ENCODE measurements at regions not wholly inside any gene's neighbourhood (a gene's known extent, or its start where the extent isn't known, plus 50 kb on each side); places are given as distances from the start of the nearest gene placed in this dataset.

DNA sequence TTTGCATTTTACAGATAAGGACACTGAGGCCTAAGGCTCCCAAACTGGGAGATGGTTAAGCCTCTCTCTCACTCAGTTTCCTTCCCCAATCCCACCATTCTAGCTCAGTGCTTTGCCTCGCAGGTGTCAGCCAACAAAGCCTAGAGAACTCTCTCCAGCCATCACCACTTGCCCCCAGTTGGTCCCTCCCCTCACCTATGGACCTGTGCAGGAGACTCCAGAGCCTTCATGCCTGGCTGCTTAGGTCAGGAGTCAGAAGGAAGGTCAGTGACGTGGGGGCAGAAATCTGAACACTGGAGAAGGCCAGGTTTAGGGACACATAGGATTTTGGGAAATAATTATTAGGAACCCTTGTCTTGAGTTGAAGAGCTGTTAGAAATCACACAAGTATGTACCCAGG is 295.3 kb downstream of the PTPRU start:
- no peak overlapping the region for H3K4me2 ChIP-seq (ENCODE audit: low read length)
- H3K27ac ChIP-seq (ENCODE audit: low read depth, low read length): no peak overlapping the region
- no peaks in the 10 kb centered on the region for H3K9me2 ChIP-seq (replicated peaks; ENCODE audit: control insufficient read depth, low read length)
- no peaks in the 10 kb centered on the region for H4K20me1 ChIP-seq (ENCODE audit: control insufficient read depth, insufficient read depth, low read depth, low read length)
- H3K4me1 ChIP-seq (ENCODE audit: control insufficient read depth, low read length): no peaks in the 10 kb centered on the region
- H3K4me3 ChIP-seq (ENCODE audit: low read length): no peak overlapping the region
- peaks cover 15% of the 10 kb centered on the region; the same call in 1 of the 2 replicates for H3K9me3 ChIP-seq (ENCODE audit: control insufficient read depth, insufficient read depth, low read length)
- H3K27me3 ChIP-seq (ENCODE audit: control insufficient read depth, low read length): no peaks in the 10 kb centered on the region
- H3K36me3 ChIP-seq (ENCODE audit: control insufficient read depth, low read length): no peaks in the 10 kb centered on the region
- TF ChIP-seq, protein P1, sequence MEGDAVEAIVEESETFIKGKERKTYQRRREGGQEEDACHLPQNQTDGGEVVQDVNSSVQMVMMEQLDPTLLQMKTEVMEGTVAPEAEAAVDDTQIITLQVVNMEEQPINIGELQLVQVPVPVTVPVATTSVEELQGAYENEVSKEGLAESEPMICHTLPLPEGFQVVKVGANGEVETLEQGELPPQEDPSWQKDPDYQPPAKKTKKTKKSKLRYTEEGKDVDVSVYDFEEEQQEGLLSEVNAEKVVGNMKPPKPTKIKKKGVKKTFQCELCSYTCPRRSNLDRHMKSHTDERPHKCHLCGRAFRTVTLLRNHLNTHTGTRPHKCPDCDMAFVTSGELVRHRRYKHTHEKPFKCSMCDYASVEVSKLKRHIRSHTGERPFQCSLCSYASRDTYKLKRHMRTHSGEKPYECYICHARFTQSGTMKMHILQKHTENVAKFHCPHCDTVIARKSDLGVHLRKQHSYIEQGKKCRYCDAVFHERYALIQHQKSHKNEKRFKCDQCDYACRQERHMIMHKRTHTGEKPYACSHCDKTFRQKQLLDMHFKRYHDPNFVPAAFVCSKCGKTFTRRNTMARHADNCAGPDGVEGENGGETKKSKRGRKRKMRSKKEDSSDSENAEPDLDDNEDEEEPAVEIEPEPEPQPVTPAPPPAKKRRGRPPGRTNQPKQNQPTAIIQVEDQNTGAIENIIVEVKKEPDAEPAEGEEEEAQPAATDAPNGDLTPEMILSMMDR (IDR thresholded peaks at IDR 0.05; ENCODE audit: low read depth, low read length, poor library complexity, severe bottlenecking): no peak
- no peak for TF ChIP-seq EZH2phosphoT487 (IDR thresholded peaks at IDR 0.05; ENCODE audit: borderline replicate concordance, low read length)
- H3K79me2 ChIP-seq (ENCODE audit: control insufficient read depth, low read length): no peaks in the 10 kb centered on the region
- H3F3A ChIP-seq (ENCODE audit: control insufficient read depth, insufficient read depth): no peaks in the 10 kb centered on the region

- Histone ChIP-seq H3K4me1 (ENCODE audit: control insufficient read depth, low read length) (no peaks in the 10 kb centered on the region), H3F3A (ENCODE audit: control insufficient read depth, insufficient read depth) (no peaks in the 10 kb centered on the region), H3K4me2 (ENCODE audit: low read length) (no peak overlapping the region), H3K9me3 (ENCODE audit: control insufficient read depth, insufficient read depth, low read length) (peaks cover 15% of the 10 kb centered on the region; the same call in 1 of the 2 replicates), H3K36me3 (ENCODE audit: control insufficient read depth, low read length) (no peaks in the 10 kb centered on the region), H3K4me3 (ENCODE audit: low read length) (no peak overlapping the region), H4K20me1 (ENCODE audit: control insufficient read depth, insufficient read depth, low read depth, low read length) (no peaks in the 10 kb centered on the region), H3K27ac (ENCODE audit: low read depth, low read length) (no peak overlapping the region), H3K27me3 (ENCODE audit: control insufficient read depth, low read length) (no peaks in the 10 kb centered on the region), H3K79me2 (ENCODE audit: control insufficient read depth, low read length) (no peaks in the 10 kb centered on the region), H3K9me2 (replicated peaks; ENCODE audit: control insufficient read depth, low read length) (no peaks in the 10 kb centered on the region)
- TF ChIP-seq EZH2phosphoT487 (IDR thresholded peaks at IDR 0.05; ENCODE audit: borderline replicate concordance, low read length): no peak
- TF ChIP-seq, protein P1 (IDR thresholded peaks at IDR 0.05; ENCODE audit: low read depth, low read length, poor library complexity, severe bottlenecking): no peak
Measured at GRCh38 chr1:29529677-29530278, 293.5 kb downstream of the PTPRU start.

DNA sequence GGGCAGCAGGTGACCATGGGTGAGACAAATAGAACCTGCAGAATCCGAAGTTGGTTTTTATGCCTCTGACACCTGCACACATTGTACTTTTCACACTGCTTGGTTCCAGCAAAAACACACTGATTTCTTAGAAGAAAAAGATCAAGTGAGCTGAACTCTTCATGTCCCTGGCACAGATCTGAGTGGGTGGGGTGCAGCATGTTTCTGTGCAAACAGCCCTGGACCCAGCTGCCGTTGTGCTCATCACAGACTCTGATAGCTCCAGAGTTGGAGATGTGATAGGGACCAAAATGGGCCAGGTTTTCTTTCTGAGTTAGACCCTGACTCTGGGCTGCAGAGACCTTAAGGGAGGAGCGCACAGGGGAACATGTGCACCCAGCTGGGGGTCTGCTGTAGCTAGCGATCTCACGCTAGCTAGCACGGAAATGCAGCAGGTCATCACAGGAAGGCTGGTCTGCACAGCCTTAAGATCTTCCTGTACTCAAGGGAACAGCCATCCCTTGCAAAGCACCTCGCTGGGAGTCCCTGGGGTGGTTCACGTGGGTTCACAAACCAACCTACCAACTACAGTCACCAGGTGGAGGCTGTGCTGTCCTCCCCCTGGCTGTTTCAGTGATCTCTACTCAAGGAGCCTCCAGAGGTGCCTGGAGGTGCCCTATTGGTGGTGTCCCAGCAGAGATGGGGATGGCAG is 291.1 kb downstream of the PTPRU start:
- Histone ChIP-seq H3K4me2 (ENCODE audit: low read length) (no peak overlapping the region), H3K27ac (ENCODE audit: low read depth, low read length) (no peak overlapping the region), H3K79me2 (ENCODE audit: control insufficient read depth, low read length) (no peaks in the 10 kb centered on the region), H3K4me1 (ENCODE audit: control insufficient read depth, low read length) (no peaks in the 10 kb centered on the region), H3K4me3 (ENCODE audit: low read length) (no peak overlapping the region), H3K27me3 (ENCODE audit: control insufficient read depth, low read length) (no peaks in the 10 kb centered on the region), H3K9me3 (ENCODE audit: control insufficient read depth, insufficient read depth, low read length) (peaks cover 15% of the 10 kb centered on the region; the same call in 1 of the 2 replicates), H3F3A (ENCODE audit: control insufficient read depth, insufficient read depth) (no peaks in the 10 kb centered on the region), H4K20me1 (ENCODE audit: control insufficient read depth, insufficient read depth, low read depth, low read length) (no peaks in the 10 kb centered on the region), H3K9me2 (replicated peaks; ENCODE audit: control insufficient read depth, low read length) (no peaks in the 10 kb centered on the region), H3K36me3 (ENCODE audit: control insufficient read depth, low read length) (no peaks in the 10 kb centered on the region)
- TF ChIP-seq EZH2phosphoT487 (IDR thresholded peaks at IDR 0.05; ENCODE audit: borderline replicate concordance, low read length): no peak
- TF ChIP-seq, protein P1 (IDR thresholded peaks at IDR 0.05; ENCODE audit: low read depth, low read length, poor library complexity, severe bottlenecking): no peak
